GM21381 (cell line): ENCODE measurements at regions not wholly inside any gene's neighbourhood (a gene's known extent, or its start where the extent isn't known, plus 50 kb on each side); places are given as distances from the start of the nearest gene placed in this dataset.
"Not testable (repeated sequence)": the region's sequence is repeated elsewhere in the genome, so short reads cannot be mapped to it uniquely, and the experiment has no call there.

Experiments used
- ATAC-seq: cut with Tn5 transposase; IDR thresholded peaks from one replicate; pipeline ENCODE4 v1.9.1; 2021; ENCODE audit warnings: mild to moderate bottlenecking, moderate library complexity; ENCODE audit not compliant: unreplicated experiment

- no peak for ATAC-seq
These were observed 52.3 kb downstream of the MRPL57 start for GRCh38 chr13:21228738-21229137.

DNA sequence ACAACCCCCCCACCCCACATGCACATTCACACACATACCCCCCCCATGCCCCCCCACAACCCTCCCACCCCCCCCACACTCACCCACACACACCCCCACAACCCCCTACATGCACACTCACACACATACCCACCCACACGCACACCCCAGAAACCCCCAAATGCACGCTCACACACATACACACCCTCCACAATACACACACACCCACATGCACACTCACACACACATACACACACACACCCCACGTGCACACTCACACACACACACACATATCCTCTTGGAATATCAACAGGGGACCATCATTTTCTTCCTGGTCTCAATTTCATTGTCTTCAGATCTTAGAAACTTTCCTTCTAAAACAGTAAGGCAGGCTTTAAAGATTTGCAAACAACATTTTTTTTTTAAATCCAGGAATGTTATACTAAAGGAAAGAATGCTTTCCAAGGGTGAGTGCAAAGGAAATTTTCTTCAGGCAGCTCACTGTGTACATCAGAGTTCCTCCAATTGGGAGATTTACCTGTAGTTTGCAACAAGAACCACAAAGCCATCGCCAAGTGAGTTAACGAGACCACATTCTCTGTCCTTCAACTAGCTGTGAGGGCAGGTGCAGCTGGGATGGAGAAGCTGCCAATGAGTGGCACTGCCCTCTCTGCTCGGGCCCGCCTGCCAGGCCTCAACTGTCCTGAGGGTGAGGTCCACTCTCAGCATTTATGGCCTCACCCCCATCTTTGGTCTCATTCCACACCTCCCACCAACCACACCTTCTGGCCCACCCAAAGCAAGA lies 53.0 kb downstream of the MRPL57 start:
- ATAC-seq = no peak

- no peak for ATAC-seq
These were observed 54.1 kb downstream of the MRPL57 start for GRCh38 chr13:21230516-21230915.

DNA sequence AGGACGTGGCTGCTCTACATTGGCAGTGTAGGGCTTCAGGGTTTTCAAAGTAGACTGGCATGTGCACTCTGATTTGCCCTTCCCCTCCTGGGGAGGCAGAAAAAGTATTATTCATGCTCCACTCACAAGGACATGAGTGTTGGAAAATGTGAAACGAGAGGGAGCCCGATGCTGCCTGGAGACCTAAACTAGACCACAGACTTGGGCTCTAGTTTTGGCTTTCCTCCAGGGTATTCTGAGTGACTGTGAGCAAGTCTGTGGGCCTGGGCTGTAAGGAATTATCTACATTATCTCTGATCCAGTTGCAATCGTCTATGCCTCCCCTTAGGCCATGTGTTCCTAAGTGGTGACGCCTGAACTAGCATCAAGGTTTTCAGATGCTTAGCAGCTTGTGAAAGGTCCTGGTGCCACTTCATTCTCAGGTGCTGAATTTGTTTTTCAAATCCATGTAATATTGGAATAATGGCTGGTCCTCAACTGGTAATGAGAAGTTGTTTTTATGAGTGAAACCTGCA lies 55.0 kb downstream of the MRPL57 start:
- no peak for ATAC-seq

DNA sequence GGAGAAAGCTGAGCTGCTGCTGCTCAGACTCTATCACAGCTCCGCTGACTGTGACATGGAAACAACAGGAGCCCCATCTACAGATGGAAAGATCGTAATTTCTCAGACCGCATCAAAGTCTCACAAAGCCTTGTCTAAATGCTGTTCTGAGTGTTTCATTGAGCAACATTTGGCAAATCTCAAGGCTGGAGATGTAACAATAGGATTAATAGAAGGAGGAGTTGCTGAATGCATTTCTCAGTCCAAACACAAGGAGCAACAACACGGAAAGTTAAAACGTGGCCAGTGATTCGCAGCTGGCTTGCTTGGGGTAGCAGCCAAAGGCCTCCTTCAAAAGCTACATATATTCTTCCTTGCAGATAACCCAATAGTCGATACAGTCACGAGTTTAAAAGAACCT lies 55.7 kb downstream of the MRPL57 start:
- no peak for ATAC-seq

GRCh38 chr13:21232599-21232998 lies 56.1 kb downstream of the MRPL57 start:
- no peak for ATAC-seq

- ATAC-seq = no peak
These were observed 56.6 kb downstream of the MRPL57 start for GRCh38 chr13:21233086-21233485.

GRCh38 chr13:21234526-21234925 lies 58.1 kb downstream of the MRPL57 start:
- no peak for ATAC-seq

DNA sequence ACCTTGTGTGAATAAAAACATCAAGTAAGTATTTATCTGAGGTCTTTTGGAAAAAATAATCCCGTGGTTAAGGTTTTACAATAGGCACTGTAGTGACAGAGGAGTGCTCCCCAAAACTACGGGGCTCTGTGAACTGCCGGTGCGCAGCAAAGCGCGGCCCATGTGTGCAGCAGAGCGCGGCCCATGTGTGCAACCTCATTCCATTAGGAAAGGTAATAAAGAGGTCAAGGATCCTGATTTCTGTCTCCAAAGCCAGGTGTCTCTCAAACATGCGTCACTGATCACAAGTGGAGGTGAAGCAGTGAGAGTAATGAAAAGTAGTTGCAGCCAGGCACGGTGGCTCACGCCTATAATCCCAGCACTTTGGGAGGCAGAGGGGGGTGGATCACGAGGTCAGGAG lies 58.7 kb downstream of the MRPL57 start:
- ATAC-seq = no peak

DNA sequence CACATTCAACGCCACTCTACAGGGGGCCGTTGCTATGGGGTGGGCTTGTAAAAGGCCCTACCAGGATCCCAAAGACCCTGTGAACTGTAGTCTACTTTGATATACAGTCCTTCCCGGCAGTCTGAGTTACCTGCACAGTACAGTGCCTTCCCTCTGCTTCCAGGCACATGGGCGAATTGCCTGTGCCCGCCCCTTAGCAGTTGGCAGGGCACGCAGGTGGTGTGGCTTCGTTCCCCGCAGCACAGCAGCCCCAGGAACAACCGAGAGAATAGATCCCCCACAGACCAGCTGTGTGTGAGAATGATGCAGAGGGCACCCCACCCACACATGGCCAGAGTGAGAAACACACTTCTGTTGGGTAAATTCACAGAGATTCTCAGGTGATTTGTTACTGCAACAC lies 60.6 kb downstream of the MRPL57 start:
- no peak for ATAC-seq

DNA sequence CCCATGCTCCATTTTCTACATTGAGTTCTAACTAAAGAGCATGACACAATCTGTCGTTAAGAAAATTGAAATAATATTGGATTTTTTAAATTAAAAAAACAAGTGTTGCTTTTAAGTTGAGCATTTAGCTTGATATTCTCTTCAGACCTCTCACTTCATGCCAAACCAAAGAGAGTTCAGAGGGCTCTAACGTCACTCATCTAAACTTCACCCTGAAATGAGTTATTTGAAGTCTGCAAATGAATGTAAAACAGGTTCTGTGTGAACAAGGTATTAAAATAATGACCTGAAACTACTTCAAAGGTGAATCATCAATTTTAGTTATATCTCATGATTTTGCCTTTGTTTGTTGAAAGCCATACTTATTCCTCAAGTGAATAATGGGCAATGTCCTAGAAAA lies 61.8 kb downstream of the MRPL57 start:
- ATAC-seq = no peak

- no peak for ATAC-seq
These were observed 64.1 kb downstream of the MRPL57 start for GRCh38 chr13:21240586-21240985.

DNA sequence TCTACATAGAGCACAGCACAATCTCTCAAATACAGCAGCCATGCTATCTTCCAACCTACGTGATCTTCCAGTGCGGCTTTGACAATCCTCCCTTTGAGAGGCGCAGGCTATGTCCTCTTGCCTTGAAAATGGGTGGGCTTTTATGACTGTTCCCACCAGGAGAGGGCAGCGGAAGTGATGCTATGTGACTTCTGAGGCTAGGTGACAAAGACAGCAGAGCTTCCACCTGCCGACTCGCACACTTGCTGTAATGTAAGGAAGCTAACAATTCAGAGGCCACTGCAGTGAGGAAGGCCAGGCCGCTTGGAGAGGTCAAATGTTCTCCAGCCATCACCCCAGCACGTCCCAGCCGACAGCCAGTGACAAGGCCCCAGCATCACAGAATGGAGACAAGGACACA lies 65.8 kb downstream of the MRPL57 start:
- no peak for ATAC-seq

- no peak for ATAC-seq
These were observed 66.8 kb downstream of the MRPL57 start for GRCh38 chr13:21243045-21243897.

- not testable (repeated sequence) for ATAC-seq
These were observed 67.4 kb downstream of the MRPL57 start for GRCh38 chr13:21243898-21244184.

DNA sequence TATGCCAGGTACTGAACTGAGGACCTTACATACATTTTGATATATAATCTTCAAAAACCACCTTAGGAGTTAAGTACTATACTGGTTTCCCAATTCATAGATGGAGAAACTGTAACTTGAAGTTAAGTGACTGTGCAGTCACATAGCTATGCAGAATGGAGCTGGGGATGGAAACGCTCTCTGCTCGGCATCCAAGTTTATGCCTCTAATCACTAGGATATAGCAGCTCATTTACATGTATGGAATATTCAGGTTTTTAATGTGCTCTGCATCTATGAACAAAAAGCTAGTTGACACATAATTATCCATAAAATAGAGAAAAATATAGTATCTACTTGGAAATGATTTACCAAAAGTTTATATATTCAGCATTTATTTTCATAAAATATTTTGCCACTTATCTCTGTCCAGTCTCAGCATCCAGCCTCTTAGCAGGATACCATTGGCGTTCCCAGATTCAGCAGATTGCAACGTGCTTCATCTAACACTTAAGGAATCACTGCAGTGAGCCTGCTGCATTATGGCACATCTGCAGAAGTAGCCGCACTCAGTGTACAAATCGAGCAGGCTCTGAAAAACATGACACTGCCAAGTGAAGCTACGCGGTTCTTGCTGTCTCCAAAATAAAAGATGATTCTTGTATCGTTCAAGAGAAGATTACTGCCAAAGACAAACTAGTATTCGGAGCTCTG lies 70.4 kb downstream of the MRPL57 start:
- no peak for ATAC-seq

GRCh38 chr13:21256351-21256761 lies 79.9 kb downstream of the MRPL57 start:
- no peak for ATAC-seq

DNA sequence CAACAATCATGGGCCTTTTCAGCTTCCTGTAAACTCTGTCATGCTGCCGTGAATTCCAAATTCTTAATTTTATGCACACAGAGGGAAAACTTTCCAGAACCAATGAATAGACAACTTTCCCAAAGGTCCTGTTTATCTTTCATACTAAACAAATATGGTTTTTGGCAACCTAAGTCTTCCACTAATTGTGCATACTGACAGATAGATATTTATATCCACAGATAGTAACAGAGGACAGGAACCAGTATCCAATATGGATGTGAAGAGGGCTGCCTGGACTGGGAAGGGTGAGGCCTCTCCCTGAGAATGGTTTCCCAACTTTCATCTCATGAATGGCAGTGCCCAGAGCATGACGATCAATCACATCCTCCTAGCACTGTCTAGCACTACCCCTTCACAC lies 80.4 kb downstream of the MRPL57 start:
- no peak for ATAC-seq

GRCh38 chr13:21259571-21260455 lies 83.4 kb downstream of the MRPL57 start:
- ATAC-seq = no peak

DNA sequence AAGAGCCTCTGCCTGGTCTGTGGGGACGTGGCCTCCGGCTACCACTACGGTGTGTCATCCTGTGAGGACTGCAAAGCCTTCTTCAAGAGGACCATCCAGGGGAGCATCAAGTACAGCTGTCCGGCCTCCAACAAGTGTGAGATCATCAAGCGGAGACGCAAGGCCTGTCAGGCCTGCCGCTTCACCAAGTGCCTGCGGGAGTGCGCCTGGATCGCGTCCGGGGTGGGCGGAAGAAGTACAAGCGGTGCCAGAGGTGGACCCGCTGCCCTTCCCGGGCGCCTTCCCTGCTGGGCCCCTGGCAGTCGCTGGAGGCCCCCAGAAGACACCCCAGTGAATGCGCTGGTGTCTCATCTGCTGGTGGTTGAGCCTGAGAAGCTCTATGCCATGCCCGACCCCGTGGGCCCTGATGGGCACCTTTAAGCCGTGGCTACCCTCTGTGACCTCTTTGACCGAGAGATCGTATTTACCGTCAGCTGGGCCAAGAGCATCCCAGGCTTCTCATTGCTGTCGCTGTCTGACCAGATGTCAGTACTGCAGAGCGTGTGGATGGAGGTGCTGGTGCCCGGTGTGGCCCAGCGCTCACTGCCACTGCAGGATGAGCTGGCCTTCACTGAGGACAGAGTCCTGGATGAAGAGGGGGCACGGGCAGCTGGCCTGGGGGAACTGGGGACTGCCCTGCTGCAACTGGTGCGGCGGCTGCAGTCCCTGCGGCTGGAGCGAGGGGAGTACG lies 84.3 kb downstream of the MRPL57 start:
- ATAC-seq = not testable (repeated sequence)
